Heart left ventricle (tissue), 13 donors: ENCODE measurements at regions not wholly inside any gene's neighbourhood (a gene's known extent, or its start where the extent isn't known, plus 50 kb on each side); places are given as distances from the start of the nearest gene placed in this dataset.

Experiments
- POLR2A ChIP-seq, 2 donors: fragments of 450-650 bp; IDR thresholded peaks; one replicate each; pipeline ENCODE4 v1.6.1; 2017; ENCODE audit warnings: antibody characterized with exemption in 2 of 2, mild to moderate bottlenecking in 2 of 2, moderate library complexity in 2 of 2
- TF ChIP-seq, protein P1 (sequence below), 12 donors: fragments of 200-600 bp; sonication (generic) in 4 of 12; IDR thresholded peaks; one replicate each; pipeline versions ENCODE4 v1.5.0 to v1.8.0; 2018 to 2022; ENCODE audit warnings: antibody characterized with exemption in 12 of 12, mild to moderate bottlenecking in 5 of 12
- donor health status: ischemic (EF 13 %, LVEDD 7.1; RV severe dilation, severe dysfunction).
- donor health status: DM: no; HTN: yes; CAD: no.
- donor health status: DM: no; HTN: no; CAD: no.
- donor health status: ischemic (EF 25% LVEDD 6.9; RV normal size, moderate dysfunction).
- donor health status: ischemic (EF 25% LVEDD 5.7; RV mildly dilated, moderate dysfunction).
- donor health status: ischemic (EF 35%, LVEDD 5.7; RV mildly dilated, moderate dysfunction).
- donor health status: nonischemic (EF 11% LVEDD 7.7; RV severe dilation, severe dysfunction).
- donor health status: DM: yes; HTN: yes; CAD: no.
- donor health status: PGD.
- donor health status: ischemic (EF 29% LVEDD 5.4; RV normal size, mild dysfunction).
- donor health status: nonischemic (EF 23%, LVEDD 6.1; RV moderate dilation, normal function).

DNA sequence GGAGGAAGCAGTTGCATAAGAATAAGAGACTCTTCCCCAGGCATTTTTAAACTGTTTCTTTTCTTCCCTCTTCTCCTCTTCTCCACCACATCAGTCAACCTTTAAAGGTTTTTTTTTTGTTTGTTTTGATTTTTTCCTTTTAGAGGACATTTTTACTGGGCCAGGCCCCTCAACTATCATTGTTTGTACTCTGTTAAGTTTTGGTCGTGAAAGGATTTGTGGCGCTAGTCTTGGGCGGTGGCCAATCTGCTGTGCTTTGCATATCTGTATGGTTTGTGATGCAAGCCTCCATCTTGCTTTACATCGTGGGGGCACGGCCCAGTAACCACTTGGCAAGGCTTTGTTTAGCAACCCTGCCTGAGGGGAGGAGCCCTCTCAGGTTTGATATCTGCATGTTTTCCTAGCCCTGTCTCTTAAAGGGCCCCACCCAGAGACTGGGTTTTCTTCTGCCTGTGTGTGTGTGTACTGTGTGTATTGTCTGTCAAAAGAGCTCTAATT lies 101.9 kb upstream of the SLITRK2 start:
- TF ChIP-seq, protein P1, sequence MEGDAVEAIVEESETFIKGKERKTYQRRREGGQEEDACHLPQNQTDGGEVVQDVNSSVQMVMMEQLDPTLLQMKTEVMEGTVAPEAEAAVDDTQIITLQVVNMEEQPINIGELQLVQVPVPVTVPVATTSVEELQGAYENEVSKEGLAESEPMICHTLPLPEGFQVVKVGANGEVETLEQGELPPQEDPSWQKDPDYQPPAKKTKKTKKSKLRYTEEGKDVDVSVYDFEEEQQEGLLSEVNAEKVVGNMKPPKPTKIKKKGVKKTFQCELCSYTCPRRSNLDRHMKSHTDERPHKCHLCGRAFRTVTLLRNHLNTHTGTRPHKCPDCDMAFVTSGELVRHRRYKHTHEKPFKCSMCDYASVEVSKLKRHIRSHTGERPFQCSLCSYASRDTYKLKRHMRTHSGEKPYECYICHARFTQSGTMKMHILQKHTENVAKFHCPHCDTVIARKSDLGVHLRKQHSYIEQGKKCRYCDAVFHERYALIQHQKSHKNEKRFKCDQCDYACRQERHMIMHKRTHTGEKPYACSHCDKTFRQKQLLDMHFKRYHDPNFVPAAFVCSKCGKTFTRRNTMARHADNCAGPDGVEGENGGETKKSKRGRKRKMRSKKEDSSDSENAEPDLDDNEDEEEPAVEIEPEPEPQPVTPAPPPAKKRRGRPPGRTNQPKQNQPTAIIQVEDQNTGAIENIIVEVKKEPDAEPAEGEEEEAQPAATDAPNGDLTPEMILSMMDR (IDR thresholded peaks at IDR 0.05), result no peak
- no peak for TF ChIP-seq POLR2A (IDR thresholded peaks at IDR 0.05)
